ENCODE measurements at regions not wholly inside any gene's neighbourhood (a gene's known extent, or its start where the extent isn't known, plus 50 kb on each side); places are given as distances from the start of the nearest gene placed in this dataset.
A peak's percentile ranks its signal among the peaks of the same experiment; 100 is the strongest.

- no peak for DNase-seq (ENCODE audit: extremely low spot score, unreplicated experiment)
- Mint-ChIP-seq H3K27ac (ENCODE audit: unreplicated experiment) (no peak overlapping the region), H3K9me3 (ENCODE audit: unreplicated experiment) (no peaks in the 10 kb centered on the region), H3K4me1 (ENCODE audit: unreplicated experiment) (peaks cover 49% of the 10 kb centered on the region), H3K36me3 (ENCODE audit: unreplicated experiment) (peaks cover 12% of the 10 kb centered on the region), H3K4me3 (ENCODE audit: unreplicated experiment) (no peak overlapping the region), H3K27me3 (ENCODE audit: unreplicated experiment) (no peaks in the 10 kb centered on the region)
- no peak for TF ChIP-seq CTCF (IDR thresholded peaks at IDR 0.05)
Observed at GRCh38 chr6:144390202-144390601, 105.1 kb downstream of the UTRN start.

GRCh38 chr6:144390886-144391285, 105.8 kb downstream of the UTRN start:
- no peak for DNase-seq (ENCODE audit: extremely low spot score, unreplicated experiment)
- Mint-ChIP-seq H3K9me3 (ENCODE audit: unreplicated experiment) (no peaks in the 10 kb centered on the region), H3K27me3 (ENCODE audit: unreplicated experiment) (no peaks in the 10 kb centered on the region), H3K4me3 (ENCODE audit: unreplicated experiment) (no peak overlapping the region), H3K27ac (ENCODE audit: unreplicated experiment) (no peak overlapping the region), H3K36me3 (ENCODE audit: unreplicated experiment) (peaks cover 12% of the 10 kb centered on the region), H3K4me1 (ENCODE audit: unreplicated experiment) (peaks cover 49% of the 10 kb centered on the region)
- TF ChIP-seq CTCF (IDR thresholded peaks at IDR 0.05), result no peak

- DNase-seq (ENCODE audit: extremely low spot score, unreplicated experiment), result no peak
- Mint-ChIP-seq H3K4me1 (ENCODE audit: unreplicated experiment) (peaks cover 35% of the 10 kb centered on the region), H3K9me3 (ENCODE audit: unreplicated experiment) (no peaks in the 10 kb centered on the region), H3K4me3 (ENCODE audit: unreplicated experiment) (no peak overlapping the region), H3K36me3 (ENCODE audit: unreplicated experiment) (peaks cover 12% of the 10 kb centered on the region), H3K27ac (ENCODE audit: unreplicated experiment) (no peak overlapping the region), H3K27me3 (ENCODE audit: unreplicated experiment) (no peaks in the 10 kb centered on the region)
- no peak for TF ChIP-seq CTCF (IDR thresholded peaks at IDR 0.05)
Observed at GRCh38 chr6:144392536-144392935, 107.4 kb downstream of the UTRN start.

- H3K27ac Mint-ChIP-seq (ENCODE audit: unreplicated experiment), result no peak overlapping the region
- H3K4me3 Mint-ChIP-seq (ENCODE audit: unreplicated experiment), result no peak overlapping the region
- peaks cover 29% of the 10 kb centered on the region for H3K4me1 Mint-ChIP-seq (ENCODE audit: unreplicated experiment)
- H3K9me3 Mint-ChIP-seq (ENCODE audit: unreplicated experiment), result no peaks in the 10 kb centered on the region
- no peak for TF ChIP-seq CTCF (IDR thresholded peaks at IDR 0.05)
- no peak for DNase-seq (ENCODE audit: extremely low spot score, unreplicated experiment)
- peaks cover 13% of the 10 kb centered on the region for H3K36me3 Mint-ChIP-seq (ENCODE audit: unreplicated experiment)
- no peaks in the 10 kb centered on the region for H3K27me3 Mint-ChIP-seq (ENCODE audit: unreplicated experiment)
Observed at GRCh38 chr6:144394210-144394609, 109.1 kb downstream of the UTRN start.

GRCh38 chr6:144395014-144395413, 109.9 kb downstream of the UTRN start:
- Mint-ChIP-seq H3K27me3 (ENCODE audit: unreplicated experiment) (no peaks in the 10 kb centered on the region), H3K4me1 (ENCODE audit: unreplicated experiment) (peaks cover 36% of the 10 kb centered on the region), H3K4me3 (ENCODE audit: unreplicated experiment) (no peak overlapping the region), H3K9me3 (ENCODE audit: unreplicated experiment) (no peaks in the 10 kb centered on the region), H3K27ac (ENCODE audit: unreplicated experiment) (peak overlapping the region; percentile 38), H3K36me3 (ENCODE audit: unreplicated experiment) (peaks cover 13% of the 10 kb centered on the region)
- DNase-seq (ENCODE audit: extremely low spot score, unreplicated experiment), result no peak
- TF ChIP-seq CTCF (IDR thresholded peaks at IDR 0.05), result no peak

All from osteocyte (in vitro differentiated cells).